SK-MEL-5 (cell line): ENCODE measurements at regions not wholly inside any gene's neighbourhood (a gene's known extent, or its start where the extent isn't known, plus 50 kb on each side); places are given as distances from the start of the nearest gene placed in this dataset.
"Not testable (repeated sequence)": the region's sequence is repeated elsewhere in the genome, so short reads cannot be mapped to it uniquely, and the experiment has no call there.

Experiments
- DNase-seq: peaks from one replicate; pipeline ENCODE4 v3.0.0-alpha.2; 2016; ENCODE audit warnings: low read depth, low spot score
- in situ Hi-C: cut with HindIII; loops from 2 replicates; pipeline ENCODE4 v1.10.0; 2016; ENCODE audit warnings: low sequenced_read_pairs, high pct_unique_total_duplicates, low pct_unique_long_range_greater_than_20kb

DNA sequence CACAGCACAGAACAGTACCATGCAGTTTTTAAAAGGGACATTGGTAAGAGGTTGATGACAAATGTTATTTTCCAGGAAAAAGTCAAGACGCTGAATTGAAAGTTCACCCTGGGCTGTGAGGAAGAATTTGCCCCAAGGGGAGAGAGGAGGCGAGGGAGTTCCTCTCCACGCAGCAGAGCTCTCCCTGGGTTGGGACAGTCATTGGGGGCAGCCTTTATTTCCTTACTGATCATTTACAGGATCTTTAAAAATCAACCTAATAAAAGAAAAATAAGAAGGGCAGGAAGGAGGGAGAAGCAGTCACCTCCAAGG lies 49.9 kb upstream of the WNT7B start:
- in situ Hi-C loops, result no loop called here
- DNase-seq, result no peak

DNA sequence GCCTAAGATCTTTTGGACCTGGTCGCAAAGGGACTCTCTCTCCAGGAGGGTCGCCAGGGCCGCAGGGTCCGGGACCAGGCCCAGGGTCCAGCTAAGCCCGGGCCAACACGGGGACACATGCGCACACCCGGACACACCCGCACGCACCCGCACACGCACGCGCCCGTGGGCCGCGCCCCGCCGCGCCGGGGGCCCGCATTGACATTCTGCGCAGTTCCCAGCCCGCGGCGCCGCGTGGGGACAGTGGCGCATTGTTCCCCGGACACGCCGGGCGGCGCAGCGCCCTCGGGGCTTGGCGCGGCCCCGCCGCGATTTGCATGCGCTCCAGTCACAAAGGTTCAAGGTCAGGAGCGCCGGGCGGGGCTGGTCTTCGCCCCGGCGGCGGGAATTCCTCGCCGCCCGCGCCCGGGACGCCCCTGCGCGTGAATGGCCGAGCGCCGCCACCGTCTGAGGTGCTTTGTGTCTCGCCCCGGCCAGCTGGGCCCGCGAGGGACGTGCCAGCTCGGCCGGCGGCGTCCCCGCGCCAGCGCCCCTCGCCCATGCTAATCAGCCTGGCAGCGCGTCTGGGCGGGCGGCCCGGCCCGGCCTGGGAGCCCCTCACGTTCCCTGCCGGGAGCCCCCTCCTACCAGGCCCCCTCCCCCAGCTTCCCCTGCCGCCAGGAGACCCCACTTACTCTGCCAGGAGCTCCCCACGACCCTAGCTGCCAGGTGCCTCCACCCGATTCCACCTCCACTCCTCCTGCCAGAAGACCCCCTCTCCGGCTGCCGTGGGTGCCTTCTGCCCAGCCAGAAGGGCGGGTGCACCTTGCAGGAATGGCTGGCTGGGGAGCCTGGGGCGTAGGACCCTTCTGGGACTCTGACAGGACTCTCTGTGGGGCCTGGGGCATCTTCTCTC lies 50.5 kb upstream of the WNT7B start:
- in situ Hi-C loops, result no loop called here
- peak; percentile 28 for DNase-seq

DNA sequence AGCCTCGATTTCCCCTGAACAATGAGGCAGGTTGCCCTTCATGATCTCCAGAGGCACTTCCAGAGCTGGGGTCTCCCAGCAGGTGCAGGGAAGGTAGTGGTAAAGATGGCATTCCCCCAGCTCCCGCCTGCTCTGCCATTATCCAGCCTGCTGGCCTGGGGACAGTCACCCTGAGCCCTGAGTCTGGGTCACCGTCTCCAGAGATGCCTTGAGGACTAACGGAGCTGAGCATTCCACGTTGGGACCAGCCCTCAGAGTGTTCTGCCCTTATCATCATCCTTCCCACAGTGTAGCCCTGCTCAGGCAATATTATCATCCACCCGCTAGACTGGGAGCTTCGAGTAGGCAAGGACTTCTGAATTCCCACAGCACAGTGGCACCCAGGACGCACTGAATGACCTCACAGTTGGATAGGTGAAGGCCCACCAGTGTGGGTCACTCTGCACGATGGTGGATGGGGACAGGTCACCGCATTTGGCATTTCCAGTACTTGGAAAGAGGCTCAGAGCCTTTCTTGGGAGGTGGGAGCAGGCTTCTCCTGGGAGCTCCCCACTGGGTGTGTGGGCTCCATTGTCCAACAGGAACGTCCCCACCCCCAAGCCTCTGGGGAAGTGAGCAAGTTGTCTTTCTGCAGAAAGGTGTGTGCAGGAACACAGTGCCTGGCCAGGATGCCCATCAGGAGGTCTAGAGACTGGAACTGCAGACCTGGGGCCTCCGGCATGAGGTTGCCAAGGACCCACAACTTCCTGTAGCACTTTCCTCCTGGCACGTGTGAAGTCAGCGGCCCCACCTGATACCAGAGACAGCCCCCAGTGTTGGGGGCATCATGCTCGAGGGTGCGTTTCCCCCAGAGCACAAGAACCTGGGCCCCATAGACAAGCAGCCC lies 51.4 kb upstream of the WNT7B start:
- in situ Hi-C loops, result no loop called here
- DNase-seq, result no peak

DNA sequence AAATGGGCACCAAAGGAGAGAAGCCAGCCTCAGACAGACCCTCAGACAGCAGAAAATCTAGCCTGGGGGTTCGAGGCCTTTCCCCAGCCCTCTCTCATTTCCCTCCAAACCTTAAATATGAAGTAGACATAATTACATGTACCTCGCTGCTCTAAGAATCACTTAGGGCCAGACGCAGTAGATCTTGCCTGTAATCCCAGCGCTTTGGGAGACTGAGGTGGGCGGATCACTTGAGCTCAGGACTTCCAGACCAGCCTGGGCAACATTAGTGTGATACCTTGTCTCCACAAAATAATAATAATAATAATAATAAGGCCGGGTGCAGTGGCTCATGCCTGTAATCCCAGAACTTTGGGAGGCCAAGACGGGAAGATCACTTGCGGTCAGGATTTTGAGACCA lies 52.1 kb upstream of the WNT7B start:
- in situ Hi-C loops, result no loop called here
- no peak for DNase-seq

DNA sequence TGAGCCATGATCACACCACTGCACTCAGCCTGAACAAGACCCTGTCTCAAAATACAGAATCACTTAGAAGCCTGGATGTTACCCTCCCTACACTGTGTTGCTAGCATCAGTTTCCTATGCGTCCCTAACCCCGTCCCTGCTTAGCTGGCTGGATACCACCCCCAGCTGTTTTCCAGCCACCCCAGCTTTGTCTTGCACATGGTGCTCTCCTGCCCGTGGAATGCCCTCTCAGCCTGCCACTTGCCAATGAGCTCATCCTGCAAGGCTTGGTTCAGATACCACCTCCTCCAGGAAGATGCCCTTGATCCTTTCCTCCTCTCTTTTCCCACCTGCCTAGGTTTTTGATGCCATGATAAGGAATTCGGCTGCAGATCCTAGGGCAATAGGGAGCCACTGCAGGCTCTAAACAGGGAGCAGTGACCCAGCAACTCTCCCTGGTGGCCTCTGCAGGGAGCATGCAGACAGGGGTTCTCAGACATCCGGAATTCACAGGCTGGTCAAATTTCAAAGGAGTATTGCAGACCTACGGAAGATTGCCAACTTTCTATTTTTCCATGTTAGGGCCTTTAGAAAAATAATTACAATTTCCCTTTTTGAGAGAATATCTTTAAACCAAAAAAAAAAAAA lies 52.7 kb upstream of the WNT7B start:
- no peak for DNase-seq
- in situ Hi-C loops, result no loop called here

DNA sequence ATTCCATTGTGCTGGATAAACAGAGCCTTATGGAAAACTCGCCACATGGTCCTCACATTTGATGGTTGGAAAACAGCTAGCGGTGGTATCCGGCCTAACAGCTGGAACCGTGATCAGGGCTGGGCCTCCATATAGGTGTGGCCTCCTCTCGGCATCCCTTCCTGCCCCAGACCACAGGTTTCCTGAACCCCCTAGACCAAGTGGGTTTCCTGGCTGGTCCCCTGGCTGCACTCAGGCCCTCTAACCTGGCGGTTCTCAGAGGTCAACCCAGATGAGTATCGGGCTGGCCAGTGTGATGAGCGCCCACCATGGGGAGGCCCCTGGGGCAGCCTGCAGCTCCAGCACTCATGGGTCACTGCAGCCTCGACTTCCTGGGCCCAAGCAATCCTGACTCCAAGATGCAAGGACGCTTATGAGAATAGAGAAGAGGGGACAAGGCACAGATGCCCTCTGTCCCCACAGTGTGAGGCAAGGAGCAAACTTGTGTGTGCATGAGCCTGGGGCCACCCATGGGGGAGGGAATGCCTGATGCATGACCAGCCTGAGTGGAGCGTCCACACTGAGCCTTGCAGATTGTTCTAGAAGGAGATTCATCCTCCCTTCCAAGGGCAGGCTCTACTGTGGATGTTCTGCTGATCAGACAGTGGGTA lies 53.4 kb upstream of the WNT7B start:
- in situ Hi-C loops, result no loop called here
- no peak for DNase-seq

DNA sequence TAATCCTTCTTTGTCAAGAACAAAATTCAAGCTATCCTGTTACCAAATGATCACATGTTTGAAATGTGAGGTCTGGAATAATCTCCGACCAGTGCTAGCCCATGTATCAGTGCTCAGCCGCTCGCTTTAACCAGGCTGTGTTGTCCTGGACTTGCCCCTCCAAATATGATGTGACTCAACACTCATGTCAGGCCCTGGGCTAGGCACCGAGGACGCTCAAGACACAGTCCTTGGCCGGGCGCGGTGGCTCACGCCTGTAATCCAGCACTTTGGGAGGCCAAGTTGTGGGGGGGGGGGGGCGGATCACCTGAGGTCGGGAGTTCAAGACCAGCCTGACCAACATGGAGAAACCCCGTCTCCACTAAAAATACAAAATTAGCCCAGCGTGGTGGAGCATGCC lies 54.1 kb upstream of the WNT7B start:
- in situ Hi-C loops, result no loop called here
- no peak for DNase-seq

DNA sequence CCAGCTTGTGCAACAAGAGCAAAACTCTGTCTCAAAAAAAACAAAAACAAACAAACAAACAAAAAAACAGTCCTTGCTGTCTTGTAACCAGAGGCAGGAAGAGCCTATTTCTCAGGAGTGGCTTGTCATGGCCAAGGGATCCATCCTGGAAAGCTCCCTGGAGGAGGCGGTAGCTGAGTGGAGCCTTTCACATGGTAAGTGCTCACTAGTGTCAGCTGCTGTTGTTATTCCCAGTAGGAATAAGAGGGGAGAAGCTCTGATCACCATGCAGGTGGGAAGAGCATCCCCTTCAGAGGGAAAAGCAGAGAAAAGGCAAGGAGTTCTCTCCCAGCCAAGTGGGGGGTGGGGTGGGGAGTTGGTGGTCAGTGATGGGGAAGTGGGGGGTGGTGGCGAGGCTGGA lies 54.6 kb upstream of the WNT7B start:
- DNase-seq, result no peak

DNA sequence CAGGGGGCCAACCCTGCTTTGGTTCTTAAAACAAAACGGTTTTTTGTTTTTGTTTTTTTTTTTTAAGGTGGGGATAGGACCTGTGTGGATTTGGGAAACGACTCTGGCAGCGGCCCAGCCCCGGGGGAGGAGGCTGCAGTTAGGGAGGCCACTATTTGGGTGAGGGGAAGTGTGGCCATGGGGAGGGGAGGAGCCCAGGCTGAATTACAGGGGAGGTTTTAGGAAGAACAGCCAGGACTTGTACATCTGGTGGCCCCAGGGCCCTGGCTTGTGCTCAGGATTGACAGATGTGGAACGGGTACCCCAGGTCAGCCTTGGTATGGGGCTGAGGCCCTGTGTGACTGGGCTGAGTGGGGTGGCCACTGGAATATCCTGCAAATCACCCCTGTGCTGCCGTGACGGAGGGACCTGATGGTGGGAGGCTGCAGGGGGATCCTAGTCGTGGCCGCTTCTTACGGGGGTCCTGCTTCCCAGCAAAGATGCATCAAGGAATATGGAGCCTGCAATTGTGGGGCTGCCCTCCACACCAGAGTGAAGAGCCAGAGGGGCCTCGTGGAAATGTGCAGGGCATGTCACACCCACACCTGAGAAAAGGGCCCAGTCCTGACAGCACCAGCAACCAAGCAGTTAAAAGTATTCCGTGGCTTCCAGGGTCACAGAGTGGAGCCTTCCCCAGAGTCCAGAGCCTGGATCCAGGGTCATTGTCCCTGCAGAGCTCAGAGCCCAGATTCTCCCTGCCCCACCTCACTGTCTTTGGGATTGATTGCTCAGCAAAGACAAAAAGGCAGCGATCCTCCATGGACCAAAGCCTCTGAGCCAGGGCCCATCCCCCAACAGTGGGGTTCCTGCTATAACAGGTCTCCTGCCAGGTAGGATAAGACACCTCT lies 55.2 kb upstream of the WNT7B start:
- DNase-seq, result no peak
- in situ Hi-C loops, result no loop called here

More for the DNA sequence above, 54.6 kb upstream of the WNT7B start:
- in situ Hi-C loops, result no loop called here

DNA sequence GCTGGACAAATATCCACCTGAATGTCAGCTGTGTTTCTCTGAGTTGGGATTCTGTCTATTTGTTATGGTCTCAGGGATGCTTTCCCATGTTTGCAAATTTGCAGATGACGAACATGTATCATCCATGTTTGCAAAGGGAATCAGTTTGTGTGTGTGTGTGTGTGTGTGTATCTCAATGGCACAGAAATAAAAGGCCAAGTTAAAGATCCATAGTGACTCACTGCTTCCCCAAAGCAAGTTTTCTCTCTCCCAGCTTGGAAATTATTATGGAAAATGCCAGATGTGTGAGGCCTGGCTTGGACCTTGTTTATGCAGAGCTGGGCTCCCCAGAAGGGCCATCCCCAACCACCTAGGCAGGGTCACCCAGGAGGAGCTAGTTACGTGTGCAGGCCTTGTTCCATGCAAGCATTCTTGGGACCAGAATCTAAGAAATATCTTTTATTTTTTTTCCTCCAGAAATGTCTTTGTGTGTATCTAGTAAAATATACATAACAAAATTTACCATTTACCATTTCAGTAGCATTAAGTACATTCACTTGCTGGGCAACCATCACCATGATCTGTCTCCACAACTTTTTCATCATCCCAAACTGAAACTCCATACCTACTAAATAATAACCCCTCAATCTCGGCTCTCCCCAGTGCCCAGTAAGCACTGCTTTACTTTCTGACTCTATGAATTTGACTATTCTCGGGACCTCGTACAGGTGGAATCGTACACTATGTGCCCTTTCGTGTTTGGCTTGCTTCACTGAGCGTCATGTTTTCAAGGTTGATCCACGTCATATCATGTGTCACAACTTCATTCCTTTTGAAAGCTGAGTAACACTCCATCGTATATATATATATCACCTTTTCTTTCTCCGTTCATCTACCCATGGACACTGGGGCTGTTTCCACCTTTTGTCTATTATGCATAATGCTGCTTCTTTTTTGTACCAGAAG lies 56.6 kb upstream of the WNT7B start:
- in situ Hi-C loops, result no loop called here
- no peak for DNase-seq

DNA sequence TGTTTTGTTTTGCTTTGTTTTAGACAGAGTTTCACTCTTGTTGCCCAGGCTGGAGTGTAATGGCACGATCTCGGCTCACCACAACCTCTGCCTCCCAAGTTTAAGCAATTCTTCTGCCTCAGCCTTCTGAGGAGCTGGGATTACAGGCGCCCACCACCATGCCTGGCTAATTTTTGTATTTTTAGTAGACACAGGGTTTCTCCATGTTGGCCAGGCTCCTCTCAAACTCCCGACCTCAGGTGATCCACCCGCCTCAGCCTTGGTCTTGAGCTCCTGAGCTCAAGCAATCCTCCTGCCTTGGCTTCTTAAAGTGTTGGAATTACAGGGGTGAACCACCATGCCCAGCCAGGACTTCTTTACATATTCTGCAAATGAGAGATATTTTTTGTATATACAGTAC lies 57.5 kb upstream of the WNT7B start:
- DNase-seq, in situ Hi-C loops: not testable (repeated sequence)

DNA sequence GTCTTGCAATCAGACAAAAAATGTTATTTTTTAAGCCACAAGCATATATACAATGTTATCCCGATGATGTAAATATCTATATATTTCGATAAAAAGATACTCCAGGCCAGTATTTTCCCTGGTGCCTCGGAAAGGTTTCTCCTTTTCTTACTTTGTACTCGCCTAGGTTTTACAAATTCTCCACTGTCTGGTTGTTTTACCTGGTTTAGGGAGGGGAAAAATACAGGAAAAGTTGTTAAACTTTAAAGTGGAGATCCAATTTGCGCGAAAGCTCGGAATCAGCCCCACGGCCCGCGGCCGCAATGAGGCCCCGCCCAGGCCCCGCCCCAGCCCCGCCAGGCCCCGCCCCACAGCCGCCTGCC lies 58.4 kb upstream of the WNT7B start:
- DNase-seq, result no peak
- in situ Hi-C loops, result no loop called here

DNA sequence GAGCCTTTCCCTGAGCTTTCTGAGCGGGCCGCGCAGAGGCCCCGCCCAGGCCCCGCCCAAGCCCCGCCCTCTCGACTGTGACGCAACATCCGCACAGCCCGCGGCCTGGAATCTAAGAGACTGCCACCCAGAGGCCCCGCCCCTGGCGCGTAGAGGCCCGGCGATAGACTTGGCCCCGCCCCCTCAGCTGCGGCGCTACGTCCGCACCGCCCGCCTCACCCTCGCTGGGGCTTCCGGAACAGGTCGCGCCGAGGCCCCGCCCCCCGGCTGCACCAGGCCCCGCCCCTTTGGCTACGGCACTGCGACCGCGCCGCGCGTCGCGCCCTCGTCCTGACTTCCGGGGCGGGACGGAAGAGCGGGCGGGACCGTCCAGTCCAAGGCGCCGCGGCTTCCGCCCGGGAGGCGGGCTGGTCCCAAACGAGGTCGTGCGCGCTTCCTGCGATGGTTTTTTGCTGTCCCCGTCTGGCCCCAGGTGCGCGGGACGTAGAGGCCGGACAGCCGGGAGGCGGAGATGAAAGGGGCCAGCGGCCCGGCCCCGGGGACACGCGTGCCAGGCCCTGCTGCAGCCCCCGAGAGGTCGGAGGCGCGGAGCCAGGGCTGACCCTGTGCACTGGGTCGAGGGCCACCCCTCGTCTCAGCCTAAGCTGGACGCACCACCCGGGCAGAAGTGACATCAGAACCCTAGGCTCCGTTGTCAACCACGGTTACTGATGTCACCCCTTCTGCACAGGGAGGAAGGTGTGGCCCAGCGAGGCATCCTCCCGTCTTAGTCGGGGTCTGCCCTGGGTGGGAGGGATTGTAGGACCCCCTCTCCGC lies 59.0 kb upstream of the WNT7B start:
- peak; percentile 99 for DNase-seq
- in situ Hi-C loops, result no loop called here

DNA sequence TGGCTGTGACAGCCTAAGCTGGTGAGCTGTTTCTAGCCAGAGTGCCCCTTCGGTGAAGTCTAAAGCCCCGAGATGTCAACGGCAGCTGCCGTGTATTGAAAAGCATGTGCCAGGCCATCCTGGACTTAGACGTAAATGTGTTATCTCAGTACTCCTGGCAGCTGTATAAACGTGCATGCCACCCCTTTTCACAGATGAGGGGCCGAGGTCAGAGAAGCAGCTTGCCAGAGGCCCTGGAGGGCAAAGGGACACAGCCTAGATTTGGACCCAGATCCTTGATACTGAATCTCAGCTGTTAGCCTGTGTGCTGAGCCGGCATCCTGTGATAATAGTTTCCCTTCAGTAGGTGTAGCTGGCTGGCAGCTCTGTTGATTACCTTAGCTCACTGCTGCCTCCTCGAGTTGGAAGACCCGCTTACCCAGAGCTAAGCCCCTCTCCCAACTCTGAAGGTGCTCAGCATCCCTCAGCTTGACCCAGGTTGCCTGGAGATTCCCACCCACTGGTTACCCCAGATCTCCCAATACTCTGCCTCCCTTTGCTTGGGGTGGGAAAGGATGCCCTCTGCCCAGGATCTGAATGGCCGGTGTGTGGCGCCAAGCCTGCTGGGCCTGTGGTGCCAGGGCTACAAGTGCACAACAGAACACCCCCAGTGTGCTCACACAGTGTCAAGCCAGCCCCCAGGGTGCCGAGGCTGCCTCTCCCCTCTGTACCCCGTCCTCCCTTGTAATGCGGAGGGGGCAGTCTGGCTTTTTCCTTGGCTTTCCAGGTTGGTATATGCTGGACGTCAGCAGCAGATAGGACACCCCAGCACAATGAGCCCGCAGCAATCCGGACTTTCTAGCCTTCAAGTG lies 59.8 kb upstream of the WNT7B start:
- DNase-seq, result peak; percentile 62
- in situ Hi-C loops, result no loop called here

DNA sequence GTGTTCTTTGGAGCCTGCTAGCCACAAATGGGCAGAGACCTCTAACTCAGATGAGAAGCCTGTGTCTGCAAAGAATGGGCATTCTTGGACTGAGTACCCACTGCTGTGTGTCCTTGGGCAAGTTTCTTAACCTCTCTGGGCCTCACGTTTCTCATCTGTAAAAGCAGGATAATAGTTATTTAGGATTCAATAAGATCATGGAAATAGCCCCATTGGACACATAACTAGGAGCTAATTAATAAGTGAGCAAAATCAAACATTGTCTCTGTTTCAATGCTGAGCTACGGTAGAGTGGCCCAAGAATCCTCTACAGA lies 61.2 kb upstream of the WNT7B start:
- DNase-seq, result no peak
- in situ Hi-C loops, result no loop called here
